NOMO-1 treated with dmso at 0.1 percent for 144 hours (cell line): ENCODE measurements at regions not wholly inside any gene's neighbourhood (a gene's known extent, or its start where the extent isn't known, plus 50 kb on each side); places are given as distances from the start of the nearest gene placed in this dataset.

Experiments used
- DNase-seq: peaks from one replicate; lab custom pipeline; 2025; ENCODE audit not compliant: unreplicated experiment; lab: John Stamatoyannopoulos, UW

DNA sequence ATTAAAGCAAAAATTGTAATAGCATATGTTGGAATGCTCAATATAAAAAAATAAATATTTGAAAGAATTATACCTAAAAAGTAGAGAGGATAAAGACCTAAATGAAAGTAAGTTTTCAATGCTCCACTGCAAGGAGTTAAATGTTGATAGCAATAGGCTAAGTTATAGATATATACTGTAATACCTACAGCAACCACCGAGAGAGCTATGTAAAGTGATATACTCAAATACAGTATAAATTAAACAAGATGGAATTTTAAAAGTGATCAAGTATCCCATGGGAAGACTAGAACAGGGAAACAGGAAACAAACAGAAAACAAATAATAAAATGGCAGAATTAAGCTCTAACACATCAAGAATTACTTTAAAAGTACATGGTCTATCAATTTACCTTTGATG is 73.9 kb downstream of the CASP3 start:
- no peak for DNase-seq

DNA sequence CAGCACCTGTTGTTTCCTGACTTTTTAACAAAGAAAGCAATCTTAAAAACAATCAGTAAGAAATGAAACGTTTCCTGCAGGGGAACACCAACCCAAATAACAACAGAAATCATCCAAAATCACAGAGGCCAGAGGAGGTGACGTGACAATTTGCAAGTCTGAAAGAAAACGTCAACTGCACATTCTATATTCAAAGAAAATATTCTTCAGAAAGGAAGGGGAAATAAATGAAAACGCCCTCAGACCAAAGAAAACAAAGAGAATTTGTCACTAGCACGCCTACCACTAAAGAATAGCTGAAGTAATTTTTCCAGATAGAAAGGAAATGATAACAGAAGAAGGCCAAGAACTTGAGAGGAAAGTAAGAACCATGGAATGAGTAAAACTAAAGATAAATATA is 74.4 kb downstream of the CASP3 start:
- no peak for DNase-seq

DNA sequence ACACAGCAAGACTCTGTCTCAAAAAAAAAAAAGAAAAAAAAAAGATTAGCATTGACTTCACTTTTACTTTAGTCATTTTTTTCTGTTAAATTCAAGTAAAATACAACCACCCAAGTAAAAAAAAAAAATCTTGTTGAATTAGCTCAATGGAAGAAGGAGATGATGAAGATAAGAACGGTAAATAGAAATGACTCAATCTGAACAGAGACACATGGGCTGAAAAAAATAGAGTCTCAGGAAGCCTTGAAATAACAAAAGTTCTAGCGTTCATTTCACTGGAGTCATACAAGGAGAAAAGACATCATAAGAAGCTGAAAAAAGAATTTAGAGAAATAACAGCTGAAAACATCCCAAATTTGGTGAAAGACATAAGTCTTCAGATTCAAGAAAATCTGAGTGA is 75.5 kb downstream of the CASP3 start:
- no peak for DNase-seq

DNA sequence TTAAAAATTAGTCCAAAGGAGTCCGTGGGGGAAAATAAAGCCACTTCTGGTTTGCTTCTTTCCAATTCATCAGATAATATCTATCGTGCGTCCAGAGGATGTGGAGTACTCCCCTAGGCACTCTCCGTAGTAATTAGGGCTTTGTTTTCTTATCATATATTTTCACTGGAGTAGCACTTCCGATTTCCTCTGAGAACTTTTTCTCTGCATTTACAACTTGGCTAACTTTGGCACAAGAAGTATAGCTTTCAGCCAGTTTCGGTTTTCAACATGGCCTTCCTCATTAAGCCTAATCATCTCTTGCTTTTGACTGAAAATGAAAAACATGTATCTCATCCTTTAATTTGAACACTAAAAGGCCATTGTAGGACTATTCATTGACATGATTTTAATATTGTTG is 80.5 kb downstream of the CASP3 start:
- DNase-seq: no peak

DNA sequence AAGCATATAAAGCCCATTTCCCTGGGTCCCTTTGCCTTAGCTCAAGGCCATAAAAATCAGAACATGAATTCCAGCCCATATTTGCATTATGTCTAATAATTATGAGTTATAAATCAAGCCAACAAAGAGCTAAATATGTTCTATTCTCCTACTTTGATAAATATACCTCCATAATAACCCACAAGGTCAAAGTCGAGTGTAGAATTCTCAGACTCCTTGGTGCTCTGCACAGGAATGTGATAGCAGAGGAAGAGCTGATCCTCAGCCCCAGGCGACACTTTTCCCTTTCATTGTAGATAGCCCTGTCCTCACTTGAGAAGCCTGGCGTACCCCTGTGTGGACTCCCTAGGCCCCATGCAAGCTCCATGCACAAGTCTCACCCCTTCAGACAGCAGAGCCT is 85.6 kb downstream of the CASP3 start:
- no peak for DNase-seq

DNA sequence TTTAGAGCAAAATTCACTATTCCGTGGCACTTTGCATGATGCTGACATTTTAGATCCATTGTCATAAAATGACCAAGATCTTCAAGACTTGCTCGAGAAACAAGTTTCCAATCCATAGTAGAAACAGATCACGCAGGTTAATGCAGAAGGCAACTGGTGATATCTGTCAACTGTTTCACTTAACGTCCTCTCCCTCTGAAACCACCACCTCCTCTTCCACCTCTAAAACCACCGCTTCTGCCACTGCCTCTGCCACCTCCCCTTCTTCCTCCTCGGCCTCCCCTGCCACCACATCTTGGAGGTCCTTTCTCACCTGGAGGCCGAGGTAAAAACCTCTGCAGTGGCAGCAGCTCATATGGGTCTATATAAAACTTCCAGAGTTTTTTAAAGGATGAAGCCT is 84.6 kb upstream of the IRF2 start:
- no peak for DNase-seq

DNA sequence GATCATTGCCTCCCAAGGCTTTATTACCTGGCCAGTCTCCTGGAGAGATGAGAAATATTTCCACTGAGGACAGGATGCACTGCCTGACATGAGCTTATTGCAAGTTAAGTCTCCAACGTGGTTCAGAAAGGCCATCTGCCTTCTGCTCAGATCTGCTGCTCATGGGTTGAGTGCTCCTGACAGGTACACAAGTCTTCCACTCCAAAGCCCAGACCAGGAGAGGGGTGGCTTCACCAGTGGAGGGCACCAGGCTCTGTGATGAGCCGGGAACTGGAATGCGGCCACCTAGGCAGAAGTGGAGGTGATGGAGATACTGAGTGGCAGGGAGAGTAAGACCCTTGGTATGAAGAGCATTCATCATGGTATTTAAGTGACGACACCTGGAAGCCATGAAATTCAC is 79.5 kb upstream of the IRF2 start:
- no peak for DNase-seq

DNA sequence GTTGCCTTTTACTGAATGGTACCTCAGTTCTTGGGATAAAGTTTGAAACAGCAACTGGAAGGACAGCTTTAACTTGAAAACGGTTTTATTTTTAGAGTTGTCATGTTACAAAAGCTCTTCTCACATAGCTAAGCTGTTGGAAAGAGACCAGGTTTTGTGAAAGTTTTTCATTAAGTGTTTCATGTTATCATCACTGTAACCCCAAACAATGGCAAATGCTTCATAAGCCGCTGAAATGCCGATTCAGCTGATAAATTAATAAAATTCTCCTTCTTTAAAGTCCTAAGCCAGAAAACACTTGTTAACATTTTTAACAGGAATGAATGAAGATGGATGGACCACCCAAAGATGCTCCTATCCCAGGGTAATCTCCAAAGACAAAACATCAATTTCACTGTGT is 76.1 kb upstream of the IRF2 start:
- DNase-seq: no peak

DNA sequence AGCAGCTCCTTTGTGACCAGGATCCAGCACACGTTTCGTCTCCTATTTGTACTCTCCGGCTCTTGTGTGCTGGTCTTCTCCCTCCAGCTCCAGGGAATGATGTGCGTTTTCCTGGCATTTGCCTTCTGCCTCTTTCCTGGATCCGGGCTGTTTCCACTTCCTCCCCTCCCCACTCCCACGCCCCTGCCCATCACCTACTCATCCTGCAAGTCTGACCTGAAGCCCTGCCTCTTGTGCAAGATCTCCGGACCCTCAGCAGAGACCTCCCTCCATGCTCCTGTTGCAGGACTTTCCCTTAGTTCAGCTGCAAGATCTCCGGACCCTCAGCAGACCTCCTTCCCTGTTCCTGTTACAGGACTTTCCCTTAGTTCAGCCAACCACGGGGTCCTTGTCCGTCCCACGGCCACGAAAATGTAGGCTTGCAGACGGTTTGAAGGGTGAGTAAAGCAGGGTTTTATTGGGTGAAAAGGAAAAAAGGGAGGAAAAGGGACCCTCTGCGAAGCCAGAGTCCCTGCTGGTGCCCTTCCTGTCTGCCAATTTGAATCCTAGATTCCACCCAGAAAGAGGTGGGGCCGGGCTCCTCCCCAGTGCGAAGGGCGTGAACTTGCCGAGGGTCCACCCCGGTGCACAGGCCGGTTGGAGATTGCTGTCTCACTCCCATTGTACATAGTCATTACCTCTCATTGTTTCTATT is 74.4 kb upstream of the IRF2 start:
- DNase-seq: no peak

DNA sequence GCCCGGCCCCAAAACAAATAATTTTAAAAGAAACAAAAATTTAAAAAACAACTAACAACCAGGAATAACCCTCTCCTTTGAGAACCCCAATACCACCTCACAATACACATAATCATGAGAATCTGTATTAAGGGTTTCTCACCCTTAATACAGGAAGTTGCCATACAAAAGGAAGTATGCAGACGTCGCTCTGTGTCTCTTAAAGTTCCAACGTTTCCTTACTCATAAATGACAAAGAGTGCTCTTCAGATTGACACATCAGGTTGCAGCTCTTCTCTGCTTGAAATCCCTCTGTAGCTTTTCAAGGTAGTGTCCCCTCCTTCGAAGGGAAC is 73.9 kb upstream of the IRF2 start:
- DNase-seq: no peak

DNA sequence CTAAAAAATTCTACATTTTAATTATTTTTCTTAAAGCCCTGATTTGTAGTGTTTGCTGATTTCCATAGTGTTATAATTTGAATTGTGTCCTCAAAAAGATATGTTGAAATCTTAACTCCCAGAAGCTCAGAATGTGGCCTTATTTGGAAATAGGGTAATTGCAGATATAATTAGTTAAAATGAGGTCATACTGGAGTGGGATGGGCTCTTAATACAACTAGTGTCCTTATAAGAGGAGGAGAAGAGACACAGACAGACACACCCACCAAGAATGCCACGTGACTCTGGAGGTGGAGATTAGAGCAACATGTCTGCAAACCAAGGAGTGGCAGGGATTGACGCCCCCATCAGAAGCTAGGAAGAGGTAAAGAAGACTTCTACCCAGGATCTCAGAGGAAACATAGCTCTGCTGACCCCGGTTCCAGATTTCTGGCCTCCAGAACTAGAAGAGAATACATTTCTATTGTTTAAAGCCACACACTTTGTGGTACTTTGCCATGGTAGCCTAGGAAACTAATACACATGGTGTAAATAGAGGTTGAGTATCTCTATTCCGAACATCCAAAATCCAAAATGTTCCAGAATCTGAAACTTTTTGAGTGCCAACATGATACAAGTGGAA is 70.5 kb upstream of the IRF2 start:
- DNase-seq: no peak

DNA sequence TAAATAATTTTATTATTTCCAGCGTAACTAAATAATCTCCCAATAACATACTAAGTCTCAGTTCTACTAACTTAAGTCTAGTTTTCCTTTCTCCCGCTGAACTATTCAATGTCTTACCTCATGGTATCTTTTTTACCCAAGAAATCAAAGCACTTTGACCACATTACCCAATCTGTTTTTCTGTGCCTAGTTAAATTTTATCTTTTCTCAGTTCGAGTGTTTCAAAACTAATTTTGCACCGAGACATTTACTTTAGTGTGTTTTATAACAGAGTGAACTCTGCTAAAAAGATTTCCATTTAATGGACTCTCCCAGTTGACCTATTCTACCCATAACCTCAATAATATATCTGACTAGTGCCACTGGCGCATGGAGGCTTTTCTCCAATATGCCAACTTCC is 67.6 kb upstream of the IRF2 start:
- DNase-seq: no peak

DNA sequence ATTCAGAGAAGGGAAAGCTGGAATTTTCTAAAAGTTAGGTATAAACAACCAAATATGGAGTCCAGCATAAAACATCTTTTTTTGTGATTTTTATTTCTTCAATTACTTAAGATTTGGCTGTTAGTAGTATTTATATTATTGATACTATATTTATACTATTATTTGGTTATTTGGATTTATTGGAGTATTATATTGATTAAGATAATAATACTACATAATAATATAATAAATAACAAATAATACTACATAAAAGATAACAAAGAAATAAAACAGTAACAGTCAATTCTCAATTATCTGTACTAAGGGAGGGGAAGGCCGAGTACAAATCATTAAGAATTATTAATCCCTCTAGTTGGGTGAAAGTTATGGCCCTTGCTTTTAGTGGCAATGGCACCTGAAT is 66.0 kb upstream of the IRF2 start:
- DNase-seq: no peak

DNA sequence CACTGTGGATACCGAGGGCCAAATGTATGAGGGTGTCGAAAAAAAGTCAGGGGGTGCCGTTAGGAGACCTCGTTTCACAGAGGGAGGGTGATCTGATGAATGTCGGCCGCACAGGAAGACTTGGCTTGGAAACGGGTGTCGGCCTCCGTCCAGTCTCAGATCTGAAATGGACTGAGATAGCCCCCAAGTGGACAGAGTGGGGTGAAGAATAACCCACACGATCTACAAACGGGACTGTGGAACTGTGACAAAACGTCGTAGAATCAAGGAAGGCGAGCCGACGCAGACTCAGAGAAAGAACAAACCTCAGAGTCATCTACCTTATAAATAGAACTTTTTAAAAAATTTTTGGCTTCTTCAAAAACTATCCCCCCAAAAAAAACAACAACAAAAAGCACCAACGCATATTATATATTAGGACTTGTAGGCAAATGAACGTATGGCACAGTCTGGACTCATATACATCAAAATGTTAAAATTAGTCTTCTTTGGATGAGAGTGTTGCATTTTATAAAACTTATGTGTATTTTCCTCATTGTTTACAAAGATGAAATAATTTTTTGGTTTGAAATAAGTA is 63.8 kb upstream of the IRF2 start:
- DNase-seq: peak; percentile 84

DNA sequence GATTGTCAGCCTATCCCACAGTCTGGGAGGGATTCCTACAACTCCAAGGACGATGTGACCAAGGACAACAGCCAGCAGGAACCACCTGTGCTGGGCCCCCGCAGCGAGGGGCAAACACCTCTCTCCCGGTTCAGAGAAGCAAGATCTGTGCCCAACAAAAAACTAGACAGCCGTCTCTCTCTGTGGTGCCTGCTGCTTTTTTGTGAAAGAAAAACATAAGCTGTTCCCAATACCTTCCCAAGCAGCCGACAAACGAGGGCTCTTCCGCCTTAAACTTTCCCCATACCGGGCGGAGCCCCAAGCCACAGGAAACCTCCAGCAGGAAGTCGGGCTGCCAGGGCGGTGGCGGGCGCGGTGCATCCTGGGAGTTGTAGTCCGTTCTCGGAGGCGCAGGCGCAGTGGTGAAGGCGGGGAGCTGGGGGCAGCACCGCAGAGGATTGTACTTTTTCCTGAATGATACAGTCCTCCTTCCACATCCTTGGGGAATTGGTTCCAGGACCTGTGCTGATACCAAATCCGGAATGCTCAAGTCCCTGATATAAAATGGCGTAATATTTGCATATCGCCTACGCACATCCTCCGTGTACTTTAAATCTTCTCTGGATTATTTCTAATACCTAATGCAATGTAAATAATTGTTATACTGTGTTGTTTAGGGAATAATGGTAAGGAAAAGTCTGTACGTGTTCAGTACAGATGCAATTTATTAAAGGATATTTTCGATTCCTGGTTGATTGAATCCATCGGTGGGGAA is 63.1 kb upstream of the IRF2 start:
- DNase-seq: peak; percentile 95

DNA sequence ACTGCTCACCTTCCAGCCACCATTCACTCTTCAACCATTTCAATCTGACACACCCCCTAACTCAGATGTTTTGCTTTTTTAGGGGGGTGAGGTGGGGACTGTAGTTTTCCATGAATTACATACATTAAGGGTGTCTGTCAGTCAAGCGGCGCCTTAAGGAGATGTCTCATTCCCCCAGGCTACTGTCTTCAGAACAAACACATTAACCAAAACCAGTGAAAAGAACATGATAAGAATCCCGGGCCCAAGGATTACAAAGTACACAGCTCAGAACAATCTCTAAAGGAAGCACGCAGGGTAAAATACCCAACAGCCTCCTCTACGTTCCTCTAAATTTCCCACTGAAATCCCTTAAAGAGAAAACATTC is 62.5 kb upstream of the IRF2 start:
- DNase-seq: no peak

DNA sequence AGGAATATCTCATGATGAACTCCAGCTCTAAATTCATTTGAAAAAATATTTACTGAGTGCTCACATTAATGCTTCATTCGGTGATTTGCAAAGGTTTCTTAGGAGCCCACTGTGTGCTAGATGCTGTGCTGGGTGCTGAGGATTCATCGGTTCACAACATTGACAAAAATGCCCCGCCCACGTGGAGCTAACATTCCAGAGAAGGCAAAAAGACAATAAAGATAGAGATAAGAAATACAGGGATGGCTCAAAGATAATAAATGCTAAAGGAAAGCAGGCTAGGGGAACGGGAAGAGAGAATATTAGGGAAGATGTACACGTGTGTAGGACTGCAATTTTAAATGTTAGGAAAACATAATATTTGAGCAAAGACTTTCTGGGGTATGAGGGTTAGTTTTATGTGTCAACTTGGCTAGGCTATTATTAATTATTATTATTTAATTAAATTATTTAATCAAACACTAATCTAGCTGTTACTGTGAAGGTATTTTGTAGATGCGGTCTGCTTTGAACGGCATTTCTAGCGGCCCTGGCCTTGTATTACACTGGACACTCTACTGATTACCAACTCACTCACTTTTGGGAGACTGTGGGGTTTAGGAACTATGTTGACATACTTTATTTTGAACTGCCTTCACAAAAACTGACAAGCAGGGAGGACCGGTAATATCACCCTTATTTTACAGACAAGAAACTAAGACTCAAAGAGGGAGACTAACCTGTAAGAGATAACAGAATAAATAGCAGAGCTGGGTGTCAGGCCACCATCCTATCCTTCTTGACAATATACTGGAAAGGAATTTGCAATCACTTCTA is 61.9 kb upstream of the IRF2 start:
- no peak for DNase-seq

DNA sequence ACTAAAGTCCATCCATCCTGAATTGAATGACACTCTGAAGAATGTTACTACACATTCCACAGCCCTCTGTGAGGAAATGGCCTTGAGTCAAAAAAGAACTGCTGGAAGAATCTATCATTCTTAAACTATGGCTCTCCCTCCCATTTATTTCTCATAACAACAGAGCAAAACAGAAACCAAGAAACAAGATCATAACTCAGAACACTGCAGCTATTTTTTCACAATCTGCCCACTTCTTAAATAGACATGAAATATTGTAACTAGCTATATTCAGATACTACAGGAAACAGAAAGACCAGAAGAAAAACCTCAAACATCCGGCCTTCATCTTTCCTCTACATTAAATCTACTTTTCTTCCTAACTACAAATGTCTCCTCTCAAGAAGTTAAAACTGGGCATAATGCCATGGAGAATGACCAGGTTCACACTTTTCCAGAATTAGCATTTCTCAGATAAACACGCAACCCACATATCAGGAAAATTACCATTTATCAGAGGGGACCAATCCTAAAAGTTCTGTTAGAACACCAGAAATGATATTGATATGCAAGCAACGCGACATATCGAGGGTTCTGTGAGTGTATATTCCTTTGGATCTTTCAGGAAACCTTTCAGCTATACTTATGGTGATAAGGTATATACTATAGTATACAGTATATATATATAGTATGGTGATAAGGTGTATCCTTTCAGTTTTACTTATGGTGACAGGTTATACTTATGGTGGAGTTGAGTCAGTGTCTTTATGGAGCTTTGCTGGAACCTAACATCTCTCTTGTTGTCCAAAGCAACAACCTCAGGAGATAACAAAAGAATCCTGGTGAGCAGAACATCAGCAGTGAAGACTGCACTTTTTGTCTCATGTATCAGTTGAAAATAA is 60.4 kb upstream of the IRF2 start:
- DNase-seq: peak; percentile 29

DNA sequence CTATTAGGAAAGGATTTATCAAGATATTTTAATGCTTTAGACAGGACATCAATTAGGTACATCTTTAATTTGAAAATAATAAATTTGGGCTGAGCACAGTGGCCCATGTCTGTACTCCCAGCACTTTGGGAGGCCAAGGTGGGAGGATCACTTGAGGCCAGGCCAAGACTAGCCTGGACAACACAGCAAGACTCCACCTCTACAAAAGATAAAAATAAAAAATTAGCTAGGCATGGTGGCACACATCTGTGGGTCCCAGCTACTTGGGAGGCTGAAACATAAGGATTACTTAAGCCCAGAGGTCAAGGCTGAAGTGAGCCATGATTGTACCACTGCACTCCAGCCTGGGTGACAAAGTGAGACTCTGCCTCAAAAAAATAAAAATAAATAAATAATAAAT is 59.6 kb upstream of the IRF2 start:
- DNase-seq: no peak

DNA sequence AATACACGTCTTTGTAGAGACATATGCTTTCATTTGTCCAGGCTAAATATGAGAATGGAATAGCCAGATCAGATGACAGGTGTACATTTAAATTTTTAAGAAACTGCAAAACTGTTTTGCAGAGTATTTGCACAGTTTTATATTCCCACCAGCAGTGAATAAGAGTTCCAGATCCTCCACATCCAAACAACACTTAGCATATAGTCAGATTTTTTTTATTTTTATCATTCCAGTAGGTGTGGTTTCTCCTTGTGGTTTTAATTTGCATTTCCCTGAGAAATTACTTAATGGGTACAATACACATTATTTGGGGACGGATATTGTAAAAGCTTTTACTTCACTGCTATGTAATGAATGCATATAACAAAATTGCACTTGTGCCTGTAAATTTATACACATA is 56.7 kb upstream of the IRF2 start:
- DNase-seq: no peak

DNA sequence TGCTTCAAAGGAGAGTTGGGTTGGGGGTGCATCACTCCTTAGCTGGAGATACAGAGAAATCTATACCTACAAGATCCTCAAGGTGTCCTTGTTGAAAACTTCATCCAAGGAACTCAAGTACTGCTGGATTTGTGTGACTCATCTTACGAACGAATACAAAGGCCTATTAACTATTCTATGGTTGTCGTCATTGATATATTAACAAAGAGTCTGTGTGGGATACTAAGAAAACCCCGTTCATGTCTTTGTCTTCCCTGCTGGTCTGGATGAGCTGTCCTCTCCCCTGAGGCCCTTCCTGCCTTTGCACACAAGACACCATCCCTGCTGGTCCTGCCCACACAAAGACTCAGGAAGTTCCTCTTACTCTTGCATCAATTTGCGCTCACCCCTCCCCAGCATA is 54.9 kb upstream of the IRF2 start:
- DNase-seq: no peak
